Esophagus (tissue), 2 donors: ENCODE measurements at regions not wholly inside any gene's neighbourhood (a gene's known extent, or its start where the extent isn't known, plus 50 kb on each side); places are given as distances from the start of the nearest gene placed in this dataset.

Source experiments
- H3K27ac ChIP-seq, 2 donors: one replicate each; pipeline ENCODE4 v1.5.1; 2013; ENCODE audit warnings: low read depth in 2 of 2, mild to moderate bottlenecking in 2 of 2, inconsistent platforms in 1 of 2, low read length in 1 of 2, moderate library complexity in 1 of 2
- H3K27me3 ChIP-seq, 2 donors: one replicate each; pipeline ENCODE4 v1.6.1; 2013; ENCODE audit warnings: low read length in 2 of 2, control low read depth in 1 of 2, mild to moderate bottlenecking in 1 of 2; ENCODE audit not compliant: insufficient read depth in 2 of 2, control insufficient read depth in 1 of 2
- H3K36me3 ChIP-seq, 2 donors: one replicate each; pipeline ENCODE4 v1.6.1; 2013; ENCODE audit warnings: low read length in 1 of 2; ENCODE audit not compliant: control insufficient read depth in 2 of 2, insufficient read depth in 2 of 2
- H3K4me1 ChIP-seq, 2 donors: one replicate each; pipeline ENCODE4 v1.6.1; 2013; ENCODE audit warnings: low read length in 1 of 2; ENCODE audit not compliant: control insufficient read depth in 2 of 2, insufficient read depth in 2 of 2
- H3K4me3 ChIP-seq, 2 donors: one replicate each; pipeline ENCODE4 v1.5.1; 2013; ENCODE audit warnings: low read length in 2 of 2, mild to moderate bottlenecking in 2 of 2, low read depth in 1 of 2, moderate library complexity in 1 of 2
- H3K9me3 ChIP-seq, 2 donors: one replicate each; pipeline ENCODE4 v1.6.1; 2013; ENCODE audit warnings: mild to moderate bottlenecking in 2 of 2, low read depth in 1 of 2, low read length in 1 of 2, moderate library complexity in 1 of 2; ENCODE audit not compliant: control insufficient read depth in 2 of 2, insufficient read depth in 1 of 2
- WGBS, 2 donors: extraction: QIAGEN DNeasy Blood & Tissue Kit; methylation state at CpG; one replicate each; pipeline ENCODE4 v1.1.7; 2013; 5-methylcytosine and 5-hydroxymethylcytosine counted together
- donor health status: healthy with polysubstance abuse.
- donor health status: Bipolar disorder and iron deficiency.

DNA sequence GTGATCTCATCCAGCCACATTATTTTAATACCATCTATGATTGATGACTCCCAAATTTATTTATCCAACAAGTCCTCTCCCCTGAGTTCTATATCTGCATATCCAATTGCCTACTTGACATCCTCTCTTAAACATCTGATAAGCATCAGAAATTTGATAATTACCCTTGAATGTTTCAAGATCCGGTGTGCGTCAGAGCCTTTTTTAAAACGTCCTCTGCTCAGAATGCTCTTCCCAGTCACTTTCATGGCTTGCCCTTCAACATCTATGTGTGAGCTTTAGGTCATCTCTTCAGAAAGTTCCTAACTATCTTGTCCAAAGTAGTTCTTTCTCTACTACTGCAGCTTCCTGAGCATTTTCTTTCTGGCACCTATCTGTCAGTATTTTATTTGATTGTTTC, 364.3 kb downstream of the PLPP3 start:
- H3K36me3 ChIP-seq: no peaks in the 10 kb centered on the region
- no peak overlapping the region for H3K27ac ChIP-seq
- WGBS, 2 donors: 89 to 91% methylated on average over 3 of the region's 3 CpGs
- H3K9me3 ChIP-seq: no peaks in the 10 kb centered on the region
- H3K4me1 ChIP-seq: no peaks in the 10 kb centered on the region
- H3K4me3 ChIP-seq: no peak overlapping the region
- H3K27me3 ChIP-seq: no peaks in the 10 kb centered on the region

DNA sequence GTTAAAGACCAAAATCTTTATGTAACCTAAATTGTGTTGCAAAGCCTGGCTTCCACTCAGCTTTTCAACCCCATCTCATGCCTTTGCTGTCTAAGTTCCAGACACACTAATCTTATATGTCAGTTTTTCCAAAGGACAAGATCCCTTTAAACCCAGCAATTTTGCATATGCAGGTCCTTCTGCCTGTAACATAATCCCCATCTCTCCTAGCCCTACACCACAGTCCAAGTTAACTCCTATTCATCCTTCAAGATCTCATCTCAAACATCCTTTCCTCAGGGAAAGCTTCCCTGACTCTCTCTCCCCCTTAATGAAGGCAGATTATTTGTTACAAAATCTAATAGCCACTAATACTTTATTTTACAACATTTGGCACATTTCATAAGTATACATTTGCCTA, 366.3 kb downstream of the PLPP3 start:
- Histone ChIP-seq H3K9me3 (no peaks in the 10 kb centered on the region), H3K36me3 (no peaks in the 10 kb centered on the region), H3K4me3 (no peak overlapping the region), H3K27ac (no peak overlapping the region), H3K4me1 (no peaks in the 10 kb centered on the region), H3K27me3 (no peaks in the 10 kb centered on the region)

DNA sequence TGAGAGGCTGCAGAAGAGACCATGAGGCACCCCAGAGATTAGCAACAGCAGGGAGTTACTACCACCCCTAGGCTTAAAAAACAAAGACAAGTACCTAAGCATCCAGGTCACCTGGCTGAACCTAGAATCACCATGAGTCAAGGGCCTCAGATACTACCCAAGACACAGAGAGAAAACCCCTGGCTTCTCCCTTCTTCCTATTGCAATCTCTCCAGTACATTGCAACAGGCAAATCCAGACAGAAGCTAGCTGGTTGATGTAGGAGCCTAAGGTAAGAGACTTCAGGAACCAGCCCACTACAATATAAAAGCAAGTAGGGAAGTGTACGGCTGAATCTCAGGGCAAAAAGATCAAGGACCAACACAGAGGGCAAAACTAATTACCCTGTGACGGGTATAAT, 367.2 kb downstream of the PLPP3 start:
- H3K36me3 ChIP-seq: no peaks in the 10 kb centered on the region
- H3K4me1 ChIP-seq: no peaks in the 10 kb centered on the region
- H3K4me3 ChIP-seq: no peak overlapping the region
- WGBS, 2 donors: 93 to 95% methylated on average over 2 of the region's 2 CpGs
- H3K27me3 ChIP-seq: no peaks in the 10 kb centered on the region
- H3K9me3 ChIP-seq: no peaks in the 10 kb centered on the region
- no peak overlapping the region for H3K27ac ChIP-seq

DNA sequence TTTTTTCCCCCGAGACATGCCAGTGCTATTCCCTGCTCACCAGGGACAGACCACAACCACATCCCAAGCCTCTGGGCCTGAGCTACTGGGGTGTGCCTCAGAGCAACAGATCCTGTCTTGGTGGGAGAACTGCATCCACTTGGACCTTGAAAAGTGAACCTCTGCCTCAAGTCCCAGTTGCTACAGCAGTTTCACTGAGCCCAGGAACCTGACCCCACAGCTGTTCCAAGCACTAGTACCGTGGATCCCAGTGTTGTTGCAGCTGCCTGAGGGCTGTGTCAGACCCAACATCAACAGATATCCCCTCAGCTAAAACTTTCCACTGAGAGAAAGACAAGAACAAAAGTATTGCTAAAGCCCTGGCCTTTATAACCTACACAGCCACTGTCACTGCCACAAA, 373.0 kb downstream of the PLPP3 start:
- no peaks in the 10 kb centered on the region for H3K4me1 ChIP-seq
- H3K4me3 ChIP-seq: no peak overlapping the region
- no peaks in the 10 kb centered on the region for H3K27me3 ChIP-seq
- 88 to 92% methylated on average over 2 of the region's 2 CpGs for WGBS, 2 donors
- H3K9me3 ChIP-seq: peaks cover 0 to 2% of the 10 kb centered on the region in 2 donors
- no peak overlapping the region for H3K27ac ChIP-seq
- H3K36me3 ChIP-seq: no peaks in the 10 kb centered on the region

DNA sequence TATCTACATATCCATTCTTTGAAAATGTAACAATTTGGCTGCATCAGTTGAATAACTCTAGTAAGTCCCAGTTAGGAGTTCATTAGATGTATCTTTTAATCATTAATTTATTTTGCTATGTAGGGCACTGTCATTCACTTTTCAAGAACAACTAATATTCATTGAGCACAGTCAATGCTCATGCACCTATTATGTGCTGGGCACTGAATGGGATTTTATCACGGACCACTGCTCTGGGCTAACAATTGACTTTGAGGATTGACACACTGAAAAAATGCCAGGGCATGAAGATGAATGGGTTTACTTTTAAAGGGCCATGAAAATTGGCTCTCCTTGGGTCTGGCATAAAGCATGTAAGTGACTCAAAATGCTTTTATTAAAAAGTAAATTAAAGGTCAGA, 375.2 kb downstream of the PLPP3 start:
- H3K9me3 ChIP-seq: peaks cover 0 to 2% of the 10 kb centered on the region in 2 donors
- 48 to 57% methylated on average over 1 of the region's 1 CpG for WGBS, 2 donors

DNA sequence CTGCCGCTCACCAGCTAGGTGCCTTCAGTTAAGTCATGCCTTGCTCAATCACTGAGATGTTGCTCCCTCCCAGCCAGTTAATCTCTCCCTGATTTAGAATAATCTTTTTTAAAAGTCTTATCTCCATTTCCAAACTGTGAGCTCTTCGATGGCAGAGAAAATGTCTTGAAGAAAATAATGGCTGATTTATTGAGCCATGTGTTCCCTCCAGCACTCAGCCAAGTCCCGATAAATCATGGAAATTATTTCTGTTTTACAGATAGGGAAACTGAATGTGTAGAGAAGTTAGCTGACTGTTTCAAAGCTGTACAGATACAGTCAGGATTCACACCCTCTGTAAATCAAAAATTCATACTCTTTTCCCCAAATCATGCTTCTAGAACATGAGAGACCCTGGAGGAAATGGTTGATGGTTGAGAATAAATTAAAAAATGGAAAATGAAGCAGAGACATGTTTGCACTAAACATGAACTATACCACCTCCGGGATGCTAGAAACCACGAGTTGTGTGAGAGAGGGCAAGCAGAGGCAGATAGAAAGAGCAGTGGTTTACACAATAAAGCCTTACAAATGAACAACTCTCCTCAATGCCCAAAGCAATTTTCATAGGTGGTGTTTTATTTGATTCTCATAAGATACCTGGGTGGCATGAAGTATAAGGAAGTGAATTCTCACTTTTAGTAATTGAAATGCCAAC, 376.4 kb downstream of the PLPP3 start:
- Histone ChIP-seq H3K4me1 (no peaks in the 10 kb centered on the region), H3K27ac (no peak overlapping the region), H3K4me3 (no peak overlapping the region), H3K27me3 (no peaks in the 10 kb centered on the region), H3K9me3 (peaks cover 0 to 2% of the 10 kb centered on the region in 2 donors), H3K36me3 (no peaks in the 10 kb centered on the region)
- WGBS, 2 donors: 35 to 42% methylated on average over 5 of the region's 5 CpGs

More for the DNA sequence above, 375.2 kb downstream of the PLPP3 start:
- Histone ChIP-seq H3K36me3 (no peaks in the 10 kb centered on the region), H3K27ac (no peak overlapping the region), H3K4me3 (no peak overlapping the region), H3K4me1 (no peaks in the 10 kb centered on the region), H3K27me3 (no peaks in the 10 kb centered on the region)

DNA sequence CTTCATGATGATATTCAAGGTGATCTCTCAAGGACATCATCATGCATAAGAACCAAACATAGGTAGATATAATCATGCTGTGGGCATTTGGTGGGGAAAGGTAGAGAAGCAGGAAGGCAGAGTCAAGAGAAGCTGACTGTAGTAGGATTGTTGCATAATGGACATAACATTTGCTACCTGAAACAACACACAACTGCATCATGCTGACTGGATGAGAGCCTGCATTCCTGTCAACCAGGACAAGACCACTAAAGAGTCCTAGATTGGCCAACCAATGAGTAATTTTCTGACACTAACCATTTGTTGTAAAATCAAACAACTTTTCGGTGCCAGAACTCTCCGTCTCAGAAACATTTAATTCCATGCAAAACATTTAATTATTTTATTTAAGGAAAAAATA, 377.2 kb downstream of the PLPP3 start:
- no peaks in the 10 kb centered on the region for H3K27me3 ChIP-seq
- H3K36me3 ChIP-seq: no peaks in the 10 kb centered on the region
- H3K4me1 ChIP-seq: no peaks in the 10 kb centered on the region
- WGBS, 2 donors: 55 to 72% methylated on average over 2 of the region's 2 CpGs
- peaks cover 0 to 2% of the 10 kb centered on the region in 2 donors for H3K9me3 ChIP-seq
- no peak overlapping the region for H3K27ac ChIP-seq
- H3K4me3 ChIP-seq: no peak overlapping the region

DNA sequence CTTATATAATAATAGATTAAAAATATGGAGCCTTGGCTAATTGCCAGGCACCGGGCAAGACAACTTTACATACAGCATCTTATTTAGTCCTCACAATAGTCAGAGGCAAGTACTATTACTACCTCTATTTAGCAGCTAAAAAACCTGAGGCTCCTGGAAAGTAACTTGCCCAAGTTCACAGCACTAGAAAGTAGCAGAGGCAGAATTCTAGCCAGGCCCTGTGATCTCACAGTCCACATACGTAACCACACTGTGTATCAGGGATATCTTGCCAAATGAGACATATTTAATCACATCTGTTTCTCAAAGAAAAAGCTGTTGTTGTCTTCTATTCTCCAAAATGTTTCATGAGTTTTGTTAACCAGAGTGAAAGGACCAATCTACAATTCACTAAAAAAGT, 378.5 kb downstream of the PLPP3 start:
- 34 to 50% methylated on average over 2 of the region's 2 CpGs for WGBS, 2 donors
- Histone ChIP-seq H3K27ac (no peak overlapping the region), H3K4me1 (no peaks in the 10 kb centered on the region), H3K4me3 (no peak overlapping the region), H3K27me3 (no peaks in the 10 kb centered on the region), H3K9me3 (no peaks in the 10 kb centered on the region), H3K36me3 (no peaks in the 10 kb centered on the region)

DNA sequence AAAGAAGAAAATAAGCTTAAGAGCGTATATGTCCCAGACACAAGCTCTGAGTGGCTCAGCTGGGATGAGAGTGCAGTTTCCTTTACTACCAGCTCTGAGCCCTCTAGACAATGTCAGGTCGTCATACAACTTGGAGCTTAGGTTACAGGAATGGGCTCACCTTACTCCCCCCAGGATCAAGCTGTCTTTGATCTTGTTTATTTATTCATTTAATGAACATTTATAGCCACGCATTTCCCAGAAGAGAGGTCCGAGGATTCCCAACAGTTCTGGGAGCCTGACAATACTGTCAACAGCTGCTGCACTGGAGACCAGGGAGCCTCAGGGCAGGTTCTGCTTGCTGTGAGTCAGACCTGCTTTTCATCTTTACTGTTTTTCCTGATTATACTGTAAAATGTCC, 378.9 kb downstream of the PLPP3 start:
- H3K9me3 ChIP-seq: no peaks in the 10 kb centered on the region
- H3K27me3 ChIP-seq: no peaks in the 10 kb centered on the region
- peak overlapping the region in 1 of 2 donors; percentile 6 for H3K27ac ChIP-seq
- H3K4me1 ChIP-seq: no peaks in the 10 kb centered on the region
- no peak overlapping the region for H3K4me3 ChIP-seq
- no peaks in the 10 kb centered on the region for H3K36me3 ChIP-seq
- 32 to 47% methylated on average over 4 of the region's 4 CpGs for WGBS, 2 donors

DNA sequence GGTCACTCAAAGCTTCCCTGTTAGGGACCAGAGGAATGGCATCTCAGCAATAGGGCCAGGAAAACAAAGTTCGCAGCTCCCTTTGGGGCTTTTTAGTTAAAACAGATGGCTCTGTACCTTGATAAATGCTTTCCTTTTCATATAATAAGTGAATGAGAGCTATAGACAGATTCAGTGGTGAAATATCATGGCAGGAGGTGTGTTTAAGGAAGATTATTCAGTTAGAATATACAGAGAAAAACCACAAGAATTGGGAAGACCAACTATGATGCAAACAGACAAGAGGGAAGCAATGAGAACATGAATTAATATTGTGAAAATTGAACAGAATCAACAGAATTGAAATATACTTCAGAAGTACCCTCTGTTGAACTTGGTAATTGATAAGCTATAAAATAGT, 379.4 kb downstream of the PLPP3 start:
- Histone ChIP-seq H3K27me3 (no peaks in the 10 kb centered on the region), H3K4me3 (no peak overlapping the region), H3K36me3 (no peaks in the 10 kb centered on the region), H3K4me1 (no peaks in the 10 kb centered on the region), H3K27ac (no peak overlapping the region), H3K9me3 (no peaks in the 10 kb centered on the region)
- WGBS, 2 donors: 36 to 88% methylated on average over 1 of the region's 1 CpG
